ENCODE measurements at regions not wholly inside any gene's neighbourhood (a gene's known extent, or its start where the extent isn't known, plus 50 kb on each side); places are given as distances from the start of the nearest gene placed in this dataset.
"Not testable (repeated sequence)": the region's sequence is repeated elsewhere in the genome, so short reads cannot be mapped to it uniquely, and the experiment has no call there.

GRCh38 chr18:14460364-14460763, 83.0 kb downstream of the POTEC start:
- H3K27me3 ChIP-seq; DNase-seq; H3K4me3 ChIP-seq; H3K27ac ChIP-seq; intact Hi-C loops (cut with DNase I); H3K36me3 ChIP-seq; H3K9me3 ChIP-seq; H3K4me1 ChIP-seq; ATAC-seq: not testable (repeated sequence)
- 89 to 90% (median 89%) methylated on average over 6 to 17 of the region's 17 CpGs; no CpG with 5 or more reads in 1 of the 4 donors for WGBS, 4 donors

- intact Hi-C loops (cut with DNase I) = not testable (repeated sequence)
Observed at GRCh38 chr18:14459826-14460225, 83.6 kb downstream of the POTEC start.

GRCh38 chr18:14458009-14458945, 85.1 kb downstream of the POTEC start:
- ATAC-seq; intact Hi-C loops (cut with DNase I); H3K9me3 ChIP-seq; H3K27me3 ChIP-seq; H3K4me1 ChIP-seq; H3K36me3 ChIP-seq; H3K27ac ChIP-seq: not testable (repeated sequence)
- TF ChIP-seq CTCF (IDR thresholded peaks at IDR 0.05) = peak in 11 of 12 donors; percentile 25 to 70 (median 53)
- DNase-seq = peak in 4 of 5 donors; percentile 44 to 75 (median 62)
- WGBS, 4 donors = 11 to 80% (median 19%) methylated on average over 13 to 61 of the region's 62 CpGs
- H3K4me3 ChIP-seq = peak overlapping the region in 9 of 12 donors; percentile 11 to 50 (median 44)

More at GRCh38 chr18:14459826-14460225, 83.6 kb downstream of the POTEC start:
- not testable (repeated sequence) for DNase-seq, H3K4me1 ChIP-seq, ATAC-seq, H3K9me3 ChIP-seq, H3K36me3 ChIP-seq, H3K27ac ChIP-seq, H3K4me3 ChIP-seq, H3K27me3 ChIP-seq
- WGBS, 4 donors = 87 to 93% (median 91%) methylated on average over 14 to 23 of the region's 23 CpGs

GRCh38 chr18:14450637-14451009, 92.8 kb downstream of the POTEC start:
- WGBS, 4 donors = 1 to 6% (median 3%) methylated on average over 5 to 32 of the region's 46 CpGs
- DNase-seq = peak in 1 of 5 donors; percentile 40
- intact Hi-C loops (cut with DNase I) = not testable (repeated sequence)

GRCh38 chr18:14449995-14450636, 93.3 kb downstream of the POTEC start:
- H3K9me3 ChIP-seq; intact Hi-C loops (cut with DNase I); H3K27me3 ChIP-seq; H3K4me1 ChIP-seq; H3K36me3 ChIP-seq: not testable (repeated sequence)
- Histone ChIP-seq H3K4me3 (peak overlapping the region; percentile 10 to 62 (median 46)), H3K27ac (peak overlapping the region in 7 of 12 donors; percentile 30 to 83 (median 54))
- WGBS, 4 donors = 7 to 10% methylated on average over 48 to 60 of the region's 60 CpGs; no CpG with 5 or more reads in 2 of the 4 donors
- ATAC-seq (peak in 2 of 4 donors; percentile 81 to 86), DNase-seq (peak in 1 of 5 donors; percentile 43)
- TF ChIP-seq CTCF (IDR thresholded peaks at IDR 0.05) = peak in 2 of 12 donors; percentile 9 to 27

More at GRCh38 chr18:14450637-14451009, 92.8 kb downstream of the POTEC start:
- Histone ChIP-seq H3K27ac (peak overlapping the region in 7 of 12 donors; percentile 30 to 83 (median 54)), H3K4me3 (peak overlapping the region; percentile 10 to 62 (median 46))
- not testable (repeated sequence) for H3K4me1 ChIP-seq, H3K36me3 ChIP-seq, H3K9me3 ChIP-seq, H3K27me3 ChIP-seq, ATAC-seq

- H3K27ac ChIP-seq; intact Hi-C loops (cut with DNase I); H3K9me3 ChIP-seq; H3K4me1 ChIP-seq; H3K4me3 ChIP-seq; ATAC-seq; H3K27me3 ChIP-seq; DNase-seq; H3K36me3 ChIP-seq: not testable (repeated sequence)
- WGBS, 4 donors = 81 to 100% (median 87%) methylated on average over 1 to 12 of the region's 12 CpGs
Observed at GRCh38 chr18:14449062-14449461, 94.3 kb downstream of the POTEC start.

- H3K27me3 ChIP-seq; H3K36me3 ChIP-seq; DNase-seq; H3K9me3 ChIP-seq; H3K4me1 ChIP-seq; H3K4me3 ChIP-seq; intact Hi-C loops (cut with DNase I); H3K27ac ChIP-seq; ATAC-seq: not testable (repeated sequence)
- 77 to 84% (median 80%) methylated on average over 4 of the region's 4 CpGs for WGBS, 4 donors
Observed at GRCh38 chr18:14447715-14448114, 95.7 kb downstream of the POTEC start.

GRCh38 chr18:14435460-14435859, 107.9 kb downstream of the POTEC start:
- H3K4me3 ChIP-seq; H3K27ac ChIP-seq; H3K36me3 ChIP-seq; H3K9me3 ChIP-seq; intact Hi-C loops (cut with DNase I); H3K27me3 ChIP-seq; ATAC-seq; H3K4me1 ChIP-seq; DNase-seq: not testable (repeated sequence)
- WGBS, 4 donors = 65 to 72% (median 69%) methylated on average over 2 to 4 of the region's 4 CpGs
